ENCODE measurements at regions not wholly inside any gene's neighbourhood (a gene's known extent, or its start where the extent isn't known, plus 50 kb on each side); places are given as distances from the start of the nearest gene placed in this dataset.

DNA sequence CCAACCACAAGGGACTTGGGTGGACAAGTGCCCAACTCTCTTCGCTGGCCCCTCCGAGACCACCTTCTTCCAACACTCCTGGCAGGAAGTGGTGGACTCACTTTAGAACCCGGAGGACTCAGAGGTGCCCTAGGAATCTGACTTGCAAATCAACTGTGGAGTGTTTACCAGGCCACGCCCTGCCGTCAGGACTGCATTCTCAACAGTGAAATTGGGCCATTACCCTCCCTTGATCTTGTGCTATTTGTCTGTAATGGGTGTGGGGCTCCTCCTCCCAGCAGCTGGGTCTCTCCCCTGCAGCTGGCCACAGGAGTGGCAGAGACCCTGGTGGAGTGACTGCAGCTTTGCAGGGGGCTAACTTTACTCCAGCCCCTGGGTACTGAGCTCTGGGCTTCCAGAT is 212.2 kb upstream of the RPL38 start:
- DNase-seq, result no peak

- DNase-seq, result no peak
These were observed 208.5 kb upstream of the RPL38 start for GRCh38 chr17:73994946-73995345.

DNA sequence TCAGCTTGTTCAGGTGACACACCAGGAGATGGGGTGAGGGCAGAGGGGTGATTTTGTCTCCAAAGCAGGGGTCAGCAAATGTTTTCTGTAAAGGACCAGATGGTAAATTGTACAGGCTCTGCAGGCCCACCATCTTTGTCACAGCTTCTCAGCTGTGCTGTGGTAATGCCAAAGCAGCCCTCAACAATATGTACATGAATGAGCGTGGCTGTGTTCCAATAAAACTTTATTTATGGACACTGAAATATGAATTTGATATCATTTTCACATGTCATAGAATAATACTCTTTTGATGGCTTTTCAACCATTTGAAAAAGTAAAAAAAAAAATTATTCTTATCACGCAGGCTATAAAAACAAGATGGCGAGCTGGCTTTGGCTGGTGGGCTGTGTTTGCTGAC is 206.4 kb upstream of the RPL38 start:
- no peak for DNase-seq

DNA sequence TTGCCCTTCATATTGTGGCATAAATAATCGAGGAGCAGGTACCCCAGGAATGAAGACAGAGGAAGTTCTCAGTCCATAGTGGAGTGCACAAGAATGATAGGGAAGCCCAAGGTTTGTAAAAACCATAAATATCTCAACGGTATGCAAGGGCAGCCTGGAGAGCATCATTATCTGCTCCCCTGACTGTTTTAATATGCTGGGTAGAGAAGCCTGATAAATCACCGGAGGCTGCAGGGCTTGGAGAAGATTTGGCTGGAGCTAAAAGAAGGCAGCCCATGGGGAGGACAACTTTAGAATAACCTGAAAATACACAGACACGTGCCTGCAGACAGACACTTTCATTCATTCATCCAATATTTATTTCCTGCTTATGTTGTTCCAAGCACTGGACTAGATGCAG is 205.2 kb upstream of the RPL38 start:
- DNase-seq, result no peak

- DNase-seq, result peak; percentile 62
These were observed 204.5 kb upstream of the RPL38 start for GRCh38 chr17:73998653-73999645.

DNA sequence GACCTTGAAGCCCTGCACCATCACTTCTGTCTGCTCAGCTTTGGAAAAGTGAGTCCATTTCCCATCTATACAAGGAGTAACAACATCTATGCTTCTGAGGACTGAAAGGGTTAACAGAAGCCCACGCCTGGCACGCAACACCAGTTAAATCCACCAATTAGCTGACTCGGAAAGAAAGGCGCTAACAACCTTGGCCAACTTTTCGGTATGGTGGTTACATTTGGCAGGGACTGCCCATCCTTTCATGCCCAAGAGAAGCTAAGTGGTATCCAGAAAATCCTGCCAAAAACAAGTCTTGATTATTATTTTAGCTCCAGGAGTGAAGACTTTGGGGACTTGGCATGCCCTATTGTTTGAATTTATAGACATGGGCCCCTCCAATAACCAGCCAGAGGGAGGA is 202.3 kb upstream of the RPL38 start:
- no peak for DNase-seq

DNA sequence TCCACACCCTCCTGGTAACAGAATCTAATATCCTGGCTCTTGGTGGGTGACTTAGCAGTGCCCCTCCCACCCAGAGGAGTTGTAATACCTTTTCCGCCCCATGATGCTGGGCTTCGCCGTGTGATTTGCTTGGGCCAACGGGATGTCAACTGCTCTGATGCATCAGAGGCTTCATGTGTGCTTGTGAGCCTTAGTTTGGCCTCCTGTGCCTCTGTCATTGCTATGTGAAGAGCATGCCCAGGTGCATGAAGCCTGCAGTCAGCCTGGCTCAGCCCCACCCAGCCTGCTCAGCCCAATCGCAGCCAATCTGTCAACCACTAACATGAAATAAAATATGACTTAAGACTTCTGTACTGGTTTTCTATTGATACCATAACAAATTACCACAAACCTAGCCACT is 201.2 kb upstream of the RPL38 start:
- no peak for DNase-seq

- DNase-seq, result no peak
These were observed 199.4 kb upstream of the RPL38 start for GRCh38 chr17:74004056-74004455.

DNA sequence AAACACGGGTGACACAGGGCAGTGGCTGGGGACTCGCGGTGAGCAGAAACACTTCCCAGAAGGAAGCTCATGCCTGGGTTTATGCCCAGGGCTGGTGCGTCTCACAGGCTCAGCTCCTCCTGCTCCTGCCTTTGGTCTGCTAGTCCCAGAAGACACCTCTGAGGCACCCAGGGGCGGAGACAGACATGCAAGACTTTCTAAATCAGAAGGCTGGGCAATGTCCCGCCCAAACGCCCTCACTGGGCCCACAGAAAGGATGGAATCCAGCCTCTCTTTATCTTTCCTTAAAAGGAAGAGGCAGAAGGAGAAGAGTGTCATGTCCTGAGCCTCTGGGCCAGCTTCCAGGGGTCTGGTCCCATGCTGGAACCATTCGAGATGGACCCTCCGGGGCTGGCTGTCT is 197.7 kb upstream of the RPL38 start:
- DNase-seq, result no peak

- no peak for DNase-seq
These were observed 197.1 kb upstream of the RPL38 start for GRCh38 chr17:74006371-74006770.

DNA sequence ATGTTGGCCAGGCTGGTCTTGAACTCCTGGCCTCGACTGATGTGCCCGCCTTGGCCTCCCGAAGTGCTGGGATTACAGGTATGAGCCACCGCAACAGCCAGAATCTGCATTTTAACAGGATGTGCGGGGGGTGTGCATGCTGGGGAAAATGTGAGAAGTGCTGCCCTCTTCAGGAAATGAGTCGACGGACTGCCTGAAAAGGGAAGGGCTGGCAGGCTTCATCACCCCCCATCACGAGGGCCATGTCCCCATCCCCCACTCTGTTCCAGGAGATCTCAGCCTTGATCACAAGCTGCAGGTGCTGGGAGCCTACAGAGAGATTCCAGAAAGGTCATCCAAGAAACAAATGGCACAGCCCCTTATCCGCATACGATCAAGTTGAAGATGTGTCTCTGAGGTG is 195.3 kb upstream of the RPL38 start:
- DNase-seq, result peak; percentile 24

DNA sequence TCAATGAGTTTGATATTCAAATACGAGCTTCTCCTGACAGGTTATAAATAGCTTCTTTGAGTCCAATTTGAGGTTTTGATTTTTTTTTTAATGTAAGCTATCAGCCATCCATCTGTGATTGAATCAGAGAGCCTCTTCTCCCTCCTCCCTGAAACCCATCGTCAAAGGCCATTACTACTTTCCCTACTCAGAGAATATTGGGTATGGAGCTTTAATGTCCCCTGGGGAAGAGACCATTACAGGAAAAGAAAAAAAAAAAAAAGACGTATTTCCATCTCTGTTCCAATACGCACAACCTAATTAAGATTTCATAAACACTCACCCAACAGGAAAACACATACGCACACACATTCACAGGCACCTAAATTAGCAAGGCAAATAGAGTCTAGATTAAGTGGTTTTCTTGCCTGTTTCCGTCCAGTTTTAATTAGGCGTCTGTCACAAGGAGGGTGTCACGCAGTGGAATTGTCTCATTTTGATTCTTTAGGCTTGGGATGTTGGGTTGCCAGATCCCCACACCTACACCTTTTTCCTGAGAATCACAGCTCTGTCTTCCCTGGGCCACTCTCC is 194.3 kb upstream of the RPL38 start:
- no peak for DNase-seq

GRCh38 chr17:74010903-74011302 is 192.6 kb upstream of the RPL38 start:
- no peak for DNase-seq

GRCh38 chr17:74011966-74012365 is 191.5 kb upstream of the RPL38 start:
- DNase-seq, result peak; percentile 94

DNA sequence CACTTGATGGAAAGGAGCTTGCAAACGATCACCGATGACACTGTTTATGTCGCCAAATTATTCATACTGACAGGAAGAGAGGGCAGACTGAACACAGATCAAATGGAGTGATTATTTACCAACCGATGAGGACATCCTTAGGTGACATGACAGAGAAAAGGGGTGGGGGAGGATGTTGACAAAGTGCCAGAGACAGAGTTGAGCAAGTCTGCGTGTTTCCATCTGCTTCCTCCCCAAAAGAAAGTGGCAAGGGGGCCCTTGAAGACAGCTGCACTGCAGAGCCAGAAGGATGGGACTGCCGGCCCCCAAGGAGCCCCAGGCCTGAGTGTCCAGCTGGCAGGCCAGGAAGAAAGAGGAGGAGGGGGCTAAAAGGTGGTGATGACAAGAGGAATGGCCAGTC is 191.0 kb upstream of the RPL38 start:
- no peak for DNase-seq

- DNase-seq, result no peak
These were observed 188.2 kb upstream of the RPL38 start for GRCh38 chr17:74015316-74015715.

DNA sequence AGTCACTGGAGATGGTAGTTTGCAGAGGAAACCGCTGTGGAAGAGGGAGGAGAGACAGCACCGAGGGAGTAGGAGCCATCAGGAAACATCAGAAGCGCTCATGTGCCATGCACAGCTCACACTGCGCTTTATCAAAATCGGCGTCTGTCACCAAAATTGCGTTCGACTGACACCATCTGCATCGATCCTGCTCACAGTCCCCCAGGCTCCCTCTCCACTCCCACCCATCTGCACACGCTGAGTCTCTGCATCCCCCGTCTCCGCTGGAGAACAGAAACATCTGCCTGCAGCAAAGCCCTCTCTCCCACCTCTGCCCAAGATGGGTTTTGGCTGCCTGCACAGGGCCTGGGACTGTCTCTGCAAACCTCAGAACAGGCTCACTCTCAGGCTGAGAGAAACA is 187.5 kb upstream of the RPL38 start:
- no peak for DNase-seq

DNA sequence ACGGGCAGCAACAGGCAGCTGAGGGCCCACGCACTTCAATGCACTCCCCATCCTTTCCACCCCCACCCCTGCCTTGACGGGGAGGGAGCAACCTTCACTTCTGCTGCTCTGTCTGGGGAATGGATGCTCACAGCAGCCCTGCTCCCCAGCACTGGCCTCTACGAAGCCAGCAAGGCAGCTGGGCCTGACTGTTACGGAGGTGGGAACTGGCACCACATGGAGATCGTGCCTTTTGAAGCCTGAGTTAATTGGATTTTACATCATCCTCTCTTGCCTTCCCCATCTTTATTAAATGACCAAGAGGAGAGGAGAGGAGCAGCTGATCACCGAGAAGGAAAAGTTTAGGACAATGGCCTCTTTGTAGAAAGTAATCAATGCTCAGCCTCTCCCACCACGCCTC is 187.0 kb upstream of the RPL38 start:
- no peak for DNase-seq

GRCh38 chr17:74017466-74017865 is 186.0 kb upstream of the RPL38 start:
- DNase-seq, result no peak

GRCh38 chr17:74018115-74018514 is 185.4 kb upstream of the RPL38 start:
- no peak for DNase-seq

GRCh38 chr17:74019271-74019670 is 184.2 kb upstream of the RPL38 start:
- DNase-seq, result no peak

DNA sequence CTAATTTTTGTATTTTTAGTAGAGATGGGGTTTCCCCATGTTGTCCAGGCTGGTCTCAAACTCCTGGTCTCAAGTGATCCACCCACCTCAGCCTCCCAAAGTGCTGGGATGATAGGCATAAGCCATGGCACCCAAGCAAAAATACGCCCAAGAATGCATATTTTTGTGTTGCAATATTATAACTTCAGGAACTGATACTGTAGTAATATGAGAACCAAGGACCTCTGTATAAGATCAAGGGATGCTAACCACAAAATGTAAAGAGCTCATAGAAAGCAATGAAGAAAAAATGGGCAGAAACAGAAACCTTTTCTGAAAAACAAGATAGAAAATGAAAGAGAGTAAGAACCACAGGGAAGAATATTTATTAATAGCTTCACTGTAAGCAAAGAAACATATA is 183.6 kb upstream of the RPL38 start:
- no peak for DNase-seq

DNA sequence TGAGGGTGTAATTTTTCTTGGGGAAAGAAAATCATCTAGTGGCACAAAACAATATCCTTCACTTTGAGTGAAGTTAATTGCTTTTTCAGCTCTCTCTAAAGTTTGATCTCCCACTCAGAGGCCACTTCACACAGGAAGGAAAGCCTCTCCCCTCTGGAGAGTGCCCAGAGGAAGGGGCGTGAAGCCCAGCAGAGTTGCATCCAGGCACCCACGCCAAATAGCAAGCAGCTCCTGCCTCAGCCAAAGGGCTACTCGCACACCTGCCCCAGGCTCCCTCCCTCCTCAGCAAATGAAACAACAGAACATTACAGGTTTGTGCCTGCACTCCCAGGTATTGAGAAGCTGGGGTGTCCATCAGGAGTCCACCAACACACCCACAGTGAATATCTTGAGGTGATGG is 183.0 kb upstream of the RPL38 start:
- no peak for DNase-seq

GRCh38 chr17:74024871-74025531 is 178.5 kb upstream of the RPL38 start:
- no peak for DNase-seq

Measured in NCI-H1092 (cell line).